NCI-H2227 (cell line): ENCODE measurements at regions not wholly inside any gene's neighbourhood (a gene's known extent, or its start where the extent isn't known, plus 50 kb on each side); places are given as distances from the start of the nearest gene placed in this dataset.

Experiments
- DNase-seq: peaks from one replicate; lab custom pipeline; 2025; ENCODE audit not compliant: unreplicated experiment; lab: John Stamatoyannopoulos, UW

- DNase-seq = no peak
Observed at GRCh38 chr12:34340534-34341361, 318.5 kb downstream of the ALG10 start.

DNA sequence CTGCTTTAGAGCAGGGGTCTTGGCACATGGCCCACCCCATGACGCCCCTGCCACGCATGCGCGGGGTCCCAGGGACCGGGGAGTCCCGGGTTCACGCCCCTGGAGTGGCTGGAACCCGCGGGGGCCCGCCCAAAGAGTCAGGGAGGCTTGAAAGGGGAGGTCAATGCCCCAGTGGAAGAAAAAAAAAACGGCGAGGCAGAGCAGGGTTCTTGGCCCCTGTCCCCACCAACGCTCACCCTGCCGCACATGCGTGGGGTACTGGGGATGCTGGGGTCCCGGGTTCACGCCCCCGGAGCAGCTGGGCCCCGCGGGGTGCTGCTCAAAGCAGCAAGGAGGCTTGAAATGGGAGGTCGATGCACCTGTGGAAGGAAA is 319.1 kb downstream of the ALG10 start:
- DNase-seq = no peak

GRCh38 chr12:34342048-34342447 is 319.8 kb downstream of the ALG10 start:
- DNase-seq = peak; percentile 11

DNA sequence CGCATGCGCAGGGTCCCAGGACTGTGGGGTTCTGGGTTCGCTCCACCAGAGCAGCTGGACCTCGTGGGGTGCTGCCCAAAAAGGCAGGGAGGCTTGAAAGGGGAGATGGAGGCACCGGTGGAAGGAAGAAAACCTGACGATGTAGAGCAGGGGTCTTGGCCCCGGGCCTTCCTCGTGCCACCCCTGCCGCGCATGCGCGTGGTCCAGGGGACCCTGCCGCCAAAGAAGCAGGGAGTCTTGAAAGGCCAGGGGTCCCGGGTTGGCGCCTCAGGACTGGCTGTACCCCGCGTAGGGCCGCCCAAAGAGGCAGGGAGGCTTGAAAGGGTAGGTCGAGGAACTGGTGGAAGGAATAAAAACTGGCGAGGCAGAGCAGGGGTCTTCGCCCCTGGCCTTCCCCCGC is 321.0 kb downstream of the ALG10 start:
- DNase-seq = no peak

GRCh38 chr12:34343766-34344165 is 321.5 kb downstream of the ALG10 start:
- DNase-seq = no peak

- DNase-seq = no peak
Observed at GRCh38 chr12:34344851-34345522, 322.7 kb downstream of the ALG10 start.

- DNase-seq = peak; percentile 18
Observed at GRCh38 chr12:34345801-34346200, 323.5 kb downstream of the ALG10 start.

DNA sequence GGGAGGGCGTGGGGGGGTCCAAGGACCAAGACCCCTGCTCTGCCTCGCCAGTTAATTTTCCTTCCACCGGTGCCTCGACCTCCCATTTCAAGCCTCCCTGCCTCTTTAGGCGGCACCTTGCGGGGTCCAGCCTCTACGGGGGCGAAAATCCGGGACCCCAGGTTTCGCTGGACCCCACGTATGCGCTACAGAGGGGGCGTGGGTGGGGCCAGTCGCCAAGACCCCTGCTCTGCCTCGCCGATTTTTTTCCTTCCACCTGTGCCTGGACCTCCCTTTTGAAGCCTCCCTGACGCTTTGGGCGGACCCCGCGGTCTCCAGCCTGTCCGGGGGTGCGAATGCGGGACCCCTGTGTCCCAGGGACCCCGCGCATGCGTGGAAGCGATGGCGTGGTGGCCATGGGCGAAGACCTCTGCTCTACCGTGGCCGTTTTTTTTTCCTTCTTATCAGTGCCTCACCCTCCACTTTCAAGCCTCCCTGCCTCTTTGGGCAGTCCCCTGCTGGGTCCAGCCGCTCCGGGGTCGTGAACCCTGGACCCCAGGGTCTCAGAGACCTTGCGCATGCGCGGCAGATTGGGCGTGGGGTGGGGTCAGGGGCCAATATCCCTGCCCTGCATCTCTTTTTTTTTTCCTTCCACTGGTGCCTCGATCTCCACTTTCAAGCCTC is 324.2 kb downstream of the ALG10 start:
- no peak for DNase-seq

GRCh38 chr12:34347367-34347766 is 325.1 kb downstream of the ALG10 start:
- no peak for DNase-seq

GRCh38 chr12:34348064-34348463 is 325.8 kb downstream of the ALG10 start:
- no peak for DNase-seq

DNA sequence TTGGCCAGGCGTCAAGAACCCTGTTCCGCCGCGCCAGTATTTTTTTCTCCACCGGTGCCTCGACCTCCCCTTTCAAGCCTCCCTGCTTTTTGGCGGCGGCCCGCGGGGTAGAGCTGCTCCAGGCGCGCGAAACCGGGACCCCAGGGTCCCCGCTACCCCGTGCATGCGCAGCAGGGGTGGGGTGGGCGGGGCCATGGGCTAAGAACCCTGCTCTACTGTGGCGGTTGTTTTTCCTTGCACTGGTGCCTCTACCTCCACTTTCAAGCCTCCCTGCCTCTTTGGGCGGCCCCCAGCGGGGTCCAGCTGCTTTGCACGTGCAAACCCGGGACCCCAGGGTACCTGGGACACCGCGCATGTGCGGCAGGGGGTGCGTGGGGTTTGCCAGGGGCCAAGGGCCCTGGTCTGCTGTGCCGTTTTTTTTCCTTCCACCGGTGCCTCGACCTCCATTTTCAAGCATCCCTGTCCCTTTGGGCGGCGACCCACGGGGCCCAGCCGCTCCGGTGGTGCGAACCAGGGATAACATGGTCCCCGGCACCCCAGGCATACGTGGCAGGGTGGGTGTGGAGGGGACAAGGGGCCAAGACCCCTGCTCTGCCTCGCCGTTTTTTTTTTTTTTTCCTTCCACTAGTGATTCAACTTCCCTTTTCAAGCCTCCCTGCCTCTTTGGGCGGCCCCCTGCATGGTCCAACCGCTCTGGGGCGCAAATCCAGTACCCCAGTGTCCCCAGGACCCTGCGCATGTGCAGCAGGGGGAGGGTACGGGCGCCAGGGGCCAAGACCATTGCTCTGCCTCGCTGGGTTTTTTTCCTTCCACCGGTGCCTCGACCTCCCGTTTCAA is 326.8 kb downstream of the ALG10 start:
- DNase-seq = no peak

DNA sequence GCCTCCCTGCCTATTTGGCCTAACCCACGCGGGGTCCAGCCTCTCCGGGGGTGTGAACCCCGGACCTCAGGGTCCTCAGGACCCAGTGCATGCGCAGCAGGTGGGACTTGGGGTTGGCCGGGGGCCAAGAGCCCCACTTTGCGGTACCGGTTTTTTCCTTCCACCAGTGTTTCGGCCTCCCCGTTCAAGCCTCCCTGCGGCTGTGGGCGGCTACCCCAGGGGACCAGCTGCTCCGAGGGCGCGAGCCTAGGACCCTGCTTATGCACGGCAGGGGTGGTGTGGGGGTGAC is 327.3 kb downstream of the ALG10 start:
- no peak for DNase-seq

GRCh38 chr12:34350092-34351041 is 328.1 kb downstream of the ALG10 start:
- DNase-seq = peak; percentile 21

- no peak for DNase-seq
Observed at GRCh38 chr12:34352098-34352497, 329.8 kb downstream of the ALG10 start.

DNA sequence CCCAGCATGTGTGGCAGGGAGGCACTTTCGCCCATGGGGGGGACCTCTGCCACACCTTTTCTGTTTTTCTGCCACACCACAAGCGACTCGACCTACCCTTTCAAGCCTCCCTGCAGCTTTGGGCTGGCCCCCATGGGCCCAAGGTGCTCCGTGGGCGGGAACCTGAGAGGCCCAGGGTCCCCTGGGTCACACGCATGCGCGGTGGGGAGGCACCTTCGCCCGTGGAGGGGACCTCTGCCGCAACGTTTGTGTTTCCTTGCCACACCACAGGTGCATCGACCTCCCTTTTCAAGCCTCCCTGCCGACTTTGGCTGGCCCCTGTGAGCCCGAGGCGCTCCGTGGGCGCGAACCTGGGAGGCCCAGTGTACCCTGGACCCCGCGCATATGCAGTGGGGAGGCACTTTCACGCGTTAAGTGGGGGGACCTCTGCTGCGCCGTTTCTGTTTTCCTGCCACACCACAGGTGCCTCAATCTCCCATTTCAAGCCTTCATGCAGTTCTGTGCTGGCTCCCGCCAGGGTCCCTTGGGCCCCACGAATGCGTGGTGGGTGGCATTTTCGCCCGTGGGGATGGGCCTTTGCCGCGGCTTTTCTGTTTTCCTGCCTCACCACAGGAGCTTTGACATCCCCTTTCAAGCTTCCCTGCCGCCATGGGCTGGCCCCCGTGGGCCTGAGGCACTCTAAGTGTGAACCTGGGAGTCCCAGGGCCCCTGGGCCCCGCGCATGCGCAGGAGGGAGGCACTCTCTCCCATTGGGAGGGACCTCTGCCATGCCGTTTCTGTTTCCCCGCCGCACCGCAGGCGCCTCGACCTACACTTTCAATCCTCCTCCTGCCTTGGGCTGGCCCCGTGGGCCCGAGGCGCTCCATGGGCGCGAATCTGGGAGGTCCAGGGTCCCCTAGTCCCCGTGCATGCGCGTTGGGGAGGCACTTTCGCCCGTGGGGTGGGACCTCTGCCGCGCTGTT is 332.2 kb downstream of the ALG10 start:
- no peak for DNase-seq

DNA sequence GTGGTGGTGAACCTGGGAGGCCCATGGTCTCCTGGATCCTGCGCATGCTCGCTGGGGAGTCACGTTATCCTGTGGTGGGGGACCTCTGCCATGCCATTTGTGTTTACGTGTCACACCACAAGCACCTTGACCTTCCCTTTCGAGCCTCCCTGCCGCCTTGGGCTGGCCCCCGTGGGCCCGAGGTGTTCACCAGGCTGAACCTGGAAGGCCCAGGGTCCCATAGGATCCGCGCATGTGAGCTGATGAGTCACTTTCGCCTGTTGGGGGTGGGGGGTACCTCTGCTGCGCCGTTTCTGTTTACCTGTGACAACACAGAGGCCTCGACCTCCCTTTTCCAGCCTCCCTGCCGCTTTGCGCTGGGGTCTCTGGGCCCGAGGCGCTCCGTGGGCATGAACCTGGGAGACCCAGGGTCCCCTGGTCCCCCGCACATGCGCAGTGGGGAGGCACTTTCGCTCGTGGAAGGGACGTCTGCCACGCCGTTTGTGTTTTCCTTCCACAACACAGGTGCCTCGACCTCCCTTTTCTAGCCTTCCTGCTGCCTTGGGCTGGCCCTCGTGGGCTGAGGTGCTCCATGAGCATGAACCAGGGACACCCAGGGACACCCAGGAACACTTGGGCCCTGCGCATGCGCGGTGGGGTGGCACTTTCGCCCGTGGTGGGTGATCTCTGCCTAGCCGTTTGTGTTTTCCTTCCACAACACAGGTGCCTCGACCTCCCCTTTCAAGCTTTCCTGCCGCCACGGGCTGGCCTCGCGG is 334.1 kb downstream of the ALG10 start:
- no peak for DNase-seq

DNA sequence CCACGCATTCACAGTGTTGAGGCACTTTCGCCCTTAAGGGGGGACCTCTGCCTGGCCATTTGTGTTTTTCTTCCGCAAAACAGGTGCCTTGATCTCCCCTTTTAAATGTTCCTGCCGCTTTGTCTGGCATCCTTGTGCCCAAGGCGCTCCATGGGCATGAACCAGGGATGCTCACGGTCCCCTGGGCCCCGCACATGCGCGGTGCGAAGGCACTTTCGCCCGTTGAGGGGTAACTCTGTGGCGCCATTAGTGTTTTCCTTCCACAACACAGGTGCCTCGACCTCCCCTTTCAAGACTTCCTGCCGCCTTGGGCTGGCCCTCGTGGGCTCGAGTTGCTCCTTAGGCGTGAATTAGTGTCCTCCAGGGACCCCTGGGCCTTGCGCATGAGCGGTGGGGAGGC is 335.5 kb downstream of the ALG10 start:
- DNase-seq = no peak

DNA sequence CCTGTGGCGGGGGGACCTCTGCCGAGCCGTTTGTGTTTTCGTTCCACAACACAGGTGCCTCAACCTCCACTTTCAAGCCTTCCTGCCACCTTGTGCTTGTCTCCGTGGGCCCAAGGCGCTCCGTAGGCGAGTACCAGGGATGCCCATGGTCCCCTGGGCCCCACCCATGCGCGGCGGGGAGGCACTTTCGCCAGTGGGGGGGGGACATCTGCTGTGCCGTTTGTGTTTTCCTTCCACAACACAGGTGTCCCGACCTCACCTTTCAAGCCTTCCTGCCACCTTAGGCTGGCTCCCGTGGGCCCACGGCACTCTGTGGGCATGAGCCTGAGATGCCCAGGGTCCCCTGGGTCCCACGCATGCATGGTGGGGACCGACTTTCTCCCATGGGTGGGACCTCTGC is 335.9 kb downstream of the ALG10 start:
- DNase-seq = no peak
